ENCODE measurements at regions not wholly inside any gene's neighbourhood (a gene's known extent, or its start where the extent isn't known, plus 50 kb on each side); places are given as distances from the start of the nearest gene placed in this dataset.

GRCh38 chr2:128488434-128488833, 169.8 kb upstream of the HS6ST1 start:
- TF ChIP-seq, protein P1, sequence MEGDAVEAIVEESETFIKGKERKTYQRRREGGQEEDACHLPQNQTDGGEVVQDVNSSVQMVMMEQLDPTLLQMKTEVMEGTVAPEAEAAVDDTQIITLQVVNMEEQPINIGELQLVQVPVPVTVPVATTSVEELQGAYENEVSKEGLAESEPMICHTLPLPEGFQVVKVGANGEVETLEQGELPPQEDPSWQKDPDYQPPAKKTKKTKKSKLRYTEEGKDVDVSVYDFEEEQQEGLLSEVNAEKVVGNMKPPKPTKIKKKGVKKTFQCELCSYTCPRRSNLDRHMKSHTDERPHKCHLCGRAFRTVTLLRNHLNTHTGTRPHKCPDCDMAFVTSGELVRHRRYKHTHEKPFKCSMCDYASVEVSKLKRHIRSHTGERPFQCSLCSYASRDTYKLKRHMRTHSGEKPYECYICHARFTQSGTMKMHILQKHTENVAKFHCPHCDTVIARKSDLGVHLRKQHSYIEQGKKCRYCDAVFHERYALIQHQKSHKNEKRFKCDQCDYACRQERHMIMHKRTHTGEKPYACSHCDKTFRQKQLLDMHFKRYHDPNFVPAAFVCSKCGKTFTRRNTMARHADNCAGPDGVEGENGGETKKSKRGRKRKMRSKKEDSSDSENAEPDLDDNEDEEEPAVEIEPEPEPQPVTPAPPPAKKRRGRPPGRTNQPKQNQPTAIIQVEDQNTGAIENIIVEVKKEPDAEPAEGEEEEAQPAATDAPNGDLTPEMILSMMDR (IDR thresholded peaks at IDR 0.05) = no peak
- TF ChIP-seq EP300 (IDR thresholded peaks at IDR 0.05) (no peak), POLR2A (IDR thresholded peaks at IDR 0.05) (no peak)

Measured in ovary (tissue), 3 donors.